ENCODE measurements at regions not wholly inside any gene's neighbourhood (a gene's known extent, or its start where the extent isn't known, plus 50 kb on each side); places are given as distances from the start of the nearest gene placed in this dataset.

GRCh38 chr18:60232541-60232940 lies 140.0 kb downstream of the MC4R start (continued):
- no peak for TF ChIP-seq SUZ12 (IDR thresholded peaks at IDR 0.05; ENCODE audit: low read length)
- TF ChIP-seq RNF2 (IDR thresholded peaks at IDR 0.05; ENCODE audit: borderline replicate concordance, low read depth, low read length, missing control alignments, poor library complexity, severe bottlenecking): no peak
- TF ChIP-seq RFX5 (IDR thresholded peaks at IDR 0.05; ENCODE audit: borderline replicate concordance, low read depth, low read length): no peak
- TF ChIP-seq CHD7 (IDR thresholded peaks at IDR 0.05; ENCODE audit: insufficient replicate concordance, low read length): no peak

Measured in H1 (cell line).